Left cardiac atrium (tissue), 4 donors: ENCODE measurements at regions not wholly inside any gene's neighbourhood (a gene's known extent, or its start where the extent isn't known, plus 50 kb on each side); places are given as distances from the start of the nearest gene placed in this dataset.
"Not testable (repeated sequence)": the region's sequence is repeated elsewhere in the genome, so short reads cannot be mapped to it uniquely, and the experiment has no call there.

Experiments
- ATAC-seq, 2 donors: fragments of 200-7000 bp; cut with Tn5 transposase; one replicate each; pipeline ENCODE4 v1.9.1; 2020; ENCODE audit warnings: mild to moderate bottlenecking in 2 of 2, moderate library complexity in 2 of 2
- DNase-seq: peaks from one replicate; pipeline ENCODE4 v3.0.0-alpha.2; 2020
- intact Hi-C, 2 donors: fragments of 100-400 bp; cut with DNase I; formaldehyde crosslinking; loops; one replicate each; pipeline versions ENCODE4 v1.14.1 to v1.15.1; 2022 to 2023
- donor health status: DM: no; HTN: yes; CAD: no.
- donor health status: DM: no; HTN: yes; CAD: no; lungs with severe emphysema.
- donor health status: DM: yes; HTN: yes; CAD: no.
- donor health status: Dilated cardiomyopathy.

- ATAC-seq (no peak), DNase-seq (no peak)
- intact Hi-C loops: no loop called here
These were observed 160.0 kb downstream of the SOD2 start for GRCh38 chr6:159533016-159533415.

DNA sequence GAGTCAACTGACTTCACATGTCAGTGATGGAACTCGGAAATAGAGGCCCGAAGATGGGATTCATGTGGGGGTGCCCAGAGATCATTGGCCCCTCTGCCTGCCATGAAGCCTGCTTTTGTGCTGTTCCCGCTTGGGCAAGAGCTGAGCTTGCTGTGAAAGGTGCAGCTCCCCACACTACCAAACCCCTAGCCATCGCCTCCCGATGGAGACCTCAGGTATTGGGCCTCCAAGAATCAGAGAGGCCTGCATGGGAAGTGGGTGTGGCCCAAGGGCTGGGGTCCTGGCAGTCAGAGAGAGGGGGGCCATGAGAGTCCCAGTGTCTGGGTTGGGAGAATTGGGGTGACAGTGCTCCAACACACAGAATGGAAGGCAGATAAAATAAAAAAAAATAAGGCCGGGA is 160.9 kb downstream of the SOD2 start:
- no peak for ATAC-seq

GRCh38 chr6:159529934-159530333 is 163.1 kb downstream of the SOD2 start:
- DNase-seq: no peak
- peak; percentile 47 to 62 for ATAC-seq
- intact Hi-C loops: no loop called here

More for the DNA sequence above, 160.9 kb downstream of the SOD2 start:
- intact Hi-C loops: no loop called here
- DNase-seq: no peak

DNA sequence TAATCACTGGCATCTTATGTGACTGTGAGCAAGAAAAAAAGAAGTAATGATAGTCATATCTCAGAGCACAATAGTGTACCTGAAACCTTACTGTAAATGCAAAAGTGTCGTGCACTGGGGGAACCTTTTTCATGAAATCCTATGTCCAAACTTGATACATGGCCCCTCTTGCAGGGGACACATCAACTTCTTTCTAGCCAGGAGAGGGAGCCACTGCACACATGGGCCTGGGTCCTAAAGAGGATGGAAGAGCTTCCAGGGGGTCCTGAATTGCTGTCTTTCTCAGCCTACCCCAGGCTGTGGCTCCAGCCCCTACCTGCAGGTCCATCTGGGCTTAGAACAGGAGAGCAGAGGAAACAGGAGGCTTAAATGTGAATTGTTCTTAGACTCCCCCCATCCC is 165.7 kb downstream of the SOD2 start:
- ATAC-seq (no peak), DNase-seq (no peak)
- intact Hi-C loops: no loop called here

GRCh38 chr6:159525445-159526025 is 167.5 kb downstream of the SOD2 start:
- ATAC-seq (no peak), DNase-seq (no peak)
- intact Hi-C loops: no loop called here

GRCh38 chr6:159522877-159523547 is 170.0 kb downstream of the SOD2 start:
- intact Hi-C loops: no loop called here
- ATAC-seq (no peak), DNase-seq (no peak)

- DNase-seq: no peak
- intact Hi-C loops: no loop called here
- ATAC-seq: no peak
These were observed 171.1 kb downstream of the SOD2 start for GRCh38 chr6:159521962-159522361.

- intact Hi-C loops: no loop called here
- no peak for DNase-seq
- no peak for ATAC-seq
These were observed 173.0 kb downstream of the SOD2 start for GRCh38 chr6:159520002-159520401.

GRCh38 chr6:159515811-159516210 is 177.2 kb downstream of the SOD2 start:
- intact Hi-C loops, DNase-seq, ATAC-seq: not testable (repeated sequence)

DNA sequence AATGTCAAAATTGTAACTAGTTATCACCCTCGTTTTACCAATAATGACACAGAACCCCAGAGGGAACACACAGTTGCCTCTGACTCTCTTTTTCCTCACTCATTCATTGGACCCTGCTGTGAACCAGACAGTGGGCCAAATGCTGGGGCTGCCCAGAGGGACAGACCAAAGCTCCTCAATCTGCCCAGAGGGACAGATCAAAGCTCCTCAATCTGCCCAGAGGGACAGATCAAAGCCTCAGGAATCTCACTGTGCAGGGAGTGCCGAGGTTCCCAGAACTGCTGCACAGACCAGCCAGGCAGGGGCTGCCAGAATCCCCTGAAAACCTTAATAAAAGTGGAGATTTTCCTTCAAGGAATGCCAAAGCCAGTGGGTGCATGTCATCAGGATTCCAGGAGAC is 179.1 kb downstream of the SOD2 start:
- intact Hi-C loops: no loop called here
- ATAC-seq: no peak
- no peak for DNase-seq

DNA sequence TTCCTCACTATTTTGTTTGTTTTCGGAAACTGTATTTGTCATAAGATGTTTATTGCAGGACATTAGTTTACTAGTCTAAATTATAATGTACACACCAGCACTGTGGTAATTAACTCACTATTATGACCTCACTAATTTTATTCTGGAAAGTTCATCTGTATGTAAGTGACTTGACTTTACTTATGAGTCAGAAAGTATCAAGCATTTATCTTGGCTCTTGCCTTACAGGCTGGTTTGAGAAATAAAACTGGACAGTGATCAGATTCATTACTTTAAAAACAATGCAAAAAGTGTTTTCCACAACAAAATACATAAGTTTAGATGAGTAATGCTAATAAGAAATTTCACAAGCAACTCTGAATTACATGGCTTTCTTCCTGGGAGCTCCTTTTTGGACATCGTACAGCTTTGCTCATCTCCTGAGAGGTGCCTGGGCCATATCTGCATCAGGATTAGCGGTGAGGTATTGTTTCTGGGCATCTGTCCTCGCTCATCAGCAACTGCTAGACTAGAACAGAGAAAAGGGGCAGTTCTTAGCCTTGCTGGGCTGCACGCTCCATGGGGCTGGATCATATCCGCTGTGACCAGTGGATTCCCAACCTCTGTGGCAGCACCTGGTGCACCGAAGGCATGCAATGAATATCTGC is 179.8 kb downstream of the SOD2 start:
- no peak for DNase-seq
- intact Hi-C loops: no loop called here
- no peak for ATAC-seq

DNA sequence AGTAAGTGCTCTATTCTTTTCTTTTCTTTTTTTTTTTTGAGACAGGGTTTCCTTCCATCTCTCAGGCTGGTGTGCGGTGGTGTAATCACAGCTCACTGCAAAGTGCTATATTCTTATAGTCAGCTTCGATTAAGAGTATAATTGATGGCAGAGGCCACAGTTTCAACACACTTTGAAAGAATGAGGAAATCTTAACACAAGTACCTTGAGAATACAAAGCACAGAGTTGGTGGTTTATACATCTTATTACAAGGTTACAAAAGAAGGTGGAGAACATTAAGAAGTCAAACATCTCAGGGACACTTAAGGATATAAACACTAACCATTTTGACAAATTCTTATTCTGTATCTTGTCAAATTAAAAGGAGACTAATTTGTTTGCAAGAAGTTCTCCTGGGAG is 180.5 kb downstream of the SOD2 start:
- DNase-seq: no peak
- intact Hi-C loops: no loop called here
- no peak for ATAC-seq

DNA sequence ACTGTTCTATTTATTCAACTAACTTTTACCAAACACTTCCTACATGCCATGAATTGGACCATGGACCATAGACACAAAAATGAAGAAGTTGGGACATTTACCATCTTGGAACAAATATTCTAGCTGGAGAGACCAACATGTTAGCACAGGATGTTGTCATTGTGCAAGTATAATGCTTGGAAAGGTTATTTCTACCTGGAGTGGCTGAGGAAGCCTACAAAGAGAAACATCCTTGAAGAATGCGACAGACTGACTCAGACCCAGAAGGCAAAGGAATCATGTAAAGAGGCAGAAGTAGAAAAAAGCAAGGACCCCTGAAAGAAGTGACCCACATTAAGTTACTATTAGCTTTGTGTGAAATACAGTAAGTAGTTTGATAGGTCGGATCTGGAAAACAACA is 180.9 kb downstream of the SOD2 start:
- ATAC-seq (no peak), DNase-seq (no peak)
- intact Hi-C loops: no loop called here

- no peak for DNase-seq
- ATAC-seq: no peak
- intact Hi-C loops: no loop called here
These were observed 182.9 kb downstream of the SOD2 start for GRCh38 chr6:159510141-159510540.

GRCh38 chr6:159508931-159509330 is 184.1 kb downstream of the SOD2 start:
- intact Hi-C loops: no loop called here
- no peak for DNase-seq
- no peak for ATAC-seq

DNA sequence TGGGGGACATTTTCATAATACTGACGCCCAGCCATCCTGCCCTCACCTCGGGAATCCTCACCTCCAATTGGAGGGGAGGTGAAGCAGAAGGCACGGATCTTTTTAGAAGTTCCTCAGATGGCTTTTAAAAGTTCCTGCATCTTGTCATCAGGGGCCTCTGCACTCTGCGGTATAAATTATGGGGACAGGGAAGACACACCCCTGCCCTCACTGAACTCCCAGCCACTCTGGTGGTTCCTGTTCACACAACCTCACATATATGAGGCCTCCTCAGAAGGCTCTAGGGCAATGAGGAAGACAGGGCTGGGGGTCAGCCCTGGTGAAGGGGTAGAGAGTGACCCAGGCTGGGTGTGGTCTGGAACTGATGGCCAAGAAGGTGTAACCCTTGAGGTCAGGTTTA is 187.0 kb downstream of the SOD2 start:
- no peak for ATAC-seq
- intact Hi-C loops: no loop called here

GRCh38 chr6:159505140-159505922 is 187.7 kb downstream of the SOD2 start:
- intact Hi-C loops: no loop called here
- ATAC-seq: peak; percentile 72 to 90
- peak; percentile 40 for DNase-seq

More for the DNA sequence above, 187.0 kb downstream of the SOD2 start:
- no peak for DNase-seq

GRCh38 chr6:159501558-159501957 is 191.5 kb downstream of the SOD2 start:
- DNase-seq (no peak), ATAC-seq (no peak)
- intact Hi-C loops: no loop called here

- intact Hi-C loops: no loop called here
- ATAC-seq: no peak
These were observed 194.0 kb downstream of the SOD2 start for GRCh38 chr6:159499034-159499433.

DNA sequence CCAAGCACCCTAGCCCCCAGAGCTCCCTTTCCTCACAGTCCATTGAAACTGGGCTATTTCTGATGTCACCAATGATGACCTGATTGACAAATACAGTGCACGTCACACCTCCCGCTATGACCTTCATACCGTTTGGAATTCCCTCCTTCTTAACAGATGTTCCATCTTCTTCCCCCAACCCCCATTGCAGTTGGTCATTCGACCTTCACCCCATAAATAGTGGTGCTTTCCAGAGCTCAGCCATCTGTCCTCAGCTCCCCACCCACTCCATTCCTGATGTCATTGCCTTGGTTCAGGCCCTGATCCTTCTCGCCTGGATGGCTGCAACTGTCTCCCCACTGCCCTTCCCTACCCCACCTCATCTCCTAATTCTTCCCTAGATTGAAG is 198.5 kb downstream of the SOD2 start:
- intact Hi-C loops: no loop called here
- ATAC-seq (peak in 1 of 2 donors; percentile 54), DNase-seq (no peak)

More at GRCh38 chr6:159499034-159499433, 194.0 kb downstream of the SOD2 start:
- no peak for DNase-seq
